SU-DHL-6 (cell line): ENCODE measurements at regions not wholly inside any gene's neighbourhood (a gene's known extent, or its start where the extent isn't known, plus 50 kb on each side); places are given as distances from the start of the nearest gene placed in this dataset.

Experiments
- EZH2phosphoT487 ChIP-seq: fragments of 200-600 bp; sonication (generic), shearing (Covaris generic); conservative IDR thresholded peaks from 2 replicates; pipeline ENCODE4 v1.6.1; 2018; ENCODE audit warnings: mild to moderate bottlenecking, antibody characterized with exemption, low read length, moderate library complexity, mixed read lengths
- TF ChIP-seq, protein P1 (sequence below): fragments of 200-600 bp; sonication (generic); IDR thresholded peaks from one replicate; pipeline ENCODE4 v1.5.1; 2017; ENCODE audit warnings: antibody characterized with exemption, mild to moderate bottlenecking, low read length, moderate library complexity; ENCODE audit not compliant: insufficient read depth, poor library complexity, severe bottlenecking

GRCh38 chr12:108050696-108051095, 78.4 kb upstream of the WSCD2 start:
- TF ChIP-seq, protein P1, sequence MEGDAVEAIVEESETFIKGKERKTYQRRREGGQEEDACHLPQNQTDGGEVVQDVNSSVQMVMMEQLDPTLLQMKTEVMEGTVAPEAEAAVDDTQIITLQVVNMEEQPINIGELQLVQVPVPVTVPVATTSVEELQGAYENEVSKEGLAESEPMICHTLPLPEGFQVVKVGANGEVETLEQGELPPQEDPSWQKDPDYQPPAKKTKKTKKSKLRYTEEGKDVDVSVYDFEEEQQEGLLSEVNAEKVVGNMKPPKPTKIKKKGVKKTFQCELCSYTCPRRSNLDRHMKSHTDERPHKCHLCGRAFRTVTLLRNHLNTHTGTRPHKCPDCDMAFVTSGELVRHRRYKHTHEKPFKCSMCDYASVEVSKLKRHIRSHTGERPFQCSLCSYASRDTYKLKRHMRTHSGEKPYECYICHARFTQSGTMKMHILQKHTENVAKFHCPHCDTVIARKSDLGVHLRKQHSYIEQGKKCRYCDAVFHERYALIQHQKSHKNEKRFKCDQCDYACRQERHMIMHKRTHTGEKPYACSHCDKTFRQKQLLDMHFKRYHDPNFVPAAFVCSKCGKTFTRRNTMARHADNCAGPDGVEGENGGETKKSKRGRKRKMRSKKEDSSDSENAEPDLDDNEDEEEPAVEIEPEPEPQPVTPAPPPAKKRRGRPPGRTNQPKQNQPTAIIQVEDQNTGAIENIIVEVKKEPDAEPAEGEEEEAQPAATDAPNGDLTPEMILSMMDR: no peak
- TF ChIP-seq EZH2phosphoT487: no peak
